ENCODE measurements at regions not wholly inside any gene's neighbourhood (a gene's known extent, or its start where the extent isn't known, plus 50 kb on each side); places are given as distances from the start of the nearest gene placed in this dataset.

DNA sequence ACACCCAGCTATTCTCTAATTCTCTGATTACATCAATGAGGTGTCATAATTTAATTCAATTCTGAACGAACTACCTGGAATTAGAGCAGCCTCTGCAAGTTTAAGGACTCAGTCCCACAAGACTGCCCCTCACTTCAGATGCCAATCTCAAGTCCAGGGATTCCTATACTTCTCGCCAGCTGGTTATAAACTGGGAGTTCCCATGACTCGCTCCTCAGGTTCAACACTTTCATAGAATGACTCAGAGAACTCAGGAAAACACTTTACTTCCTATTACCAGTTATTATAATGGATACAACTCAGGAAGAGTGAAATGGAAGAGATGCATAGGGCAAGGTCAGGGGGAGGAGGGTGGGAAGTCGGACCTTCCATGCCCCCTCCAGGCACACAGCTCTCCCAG, 112.3 kb upstream of the ATP5MC3 start:
- no peak for TF ChIP-seq POLR2A (IDR thresholded peaks at IDR 0.05; ENCODE audit: low read length)
- no peak for TF ChIP-seq GATA1 (IDR thresholded peaks at IDR 0.05; ENCODE audit: low read depth, low read length)
